ENCODE measurements at regions not wholly inside any gene's neighbourhood (a gene's known extent, or its start where the extent isn't known, plus 50 kb on each side); places are given as distances from the start of the nearest gene placed in this dataset.
"Not testable (repeated sequence)": the region's sequence is repeated elsewhere in the genome, so short reads cannot be mapped to it uniquely, and the experiment has no call there.

- H3K4me3 ChIP-seq (ENCODE audit: low read depth, low read length) = no peak overlapping the region
- TF ChIP-seq CTCF (IDR thresholded peaks at IDR 0.05; ENCODE audit: low read depth, low read length) = no peak
- TF ChIP-seq POLR2A (IDR thresholded peaks at IDR 0.05; ENCODE audit: extremely low read depth, insufficient read length) = no peak
- DNase-seq (ENCODE audit: low read depth) = no peak
Observed at GRCh38 chr13:104530741-104531140, 1464.5 kb upstream of the SLC10A2 start.

- no peak for TF ChIP-seq POLR2A (IDR thresholded peaks at IDR 0.05; ENCODE audit: extremely low read depth, insufficient read length)
- TF ChIP-seq CTCF (IDR thresholded peaks at IDR 0.05; ENCODE audit: low read depth, low read length) = no peak
- TF ChIP-seq MYC (IDR thresholded peaks at IDR 0.05; ENCODE audit: low read depth, low read length) = no peak
- TF ChIP-seq, protein P1, sequence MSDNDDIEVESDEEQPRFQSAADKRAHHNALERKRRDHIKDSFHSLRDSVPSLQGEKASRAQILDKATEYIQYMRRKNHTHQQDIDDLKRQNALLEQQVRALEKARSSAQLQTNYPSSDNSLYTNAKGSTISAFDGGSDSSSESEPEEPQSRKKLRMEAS (IDR thresholded peaks at IDR 0.05; ENCODE audit: low read depth, low read length) = no peak
- H3K4me3 ChIP-seq (ENCODE audit: low read depth, low read length) = no peak overlapping the region
- DNase-seq (ENCODE audit: low read depth) = no peak
Observed at GRCh38 chr13:104526561-104526960, 1460.3 kb upstream of the SLC10A2 start.

DNA sequence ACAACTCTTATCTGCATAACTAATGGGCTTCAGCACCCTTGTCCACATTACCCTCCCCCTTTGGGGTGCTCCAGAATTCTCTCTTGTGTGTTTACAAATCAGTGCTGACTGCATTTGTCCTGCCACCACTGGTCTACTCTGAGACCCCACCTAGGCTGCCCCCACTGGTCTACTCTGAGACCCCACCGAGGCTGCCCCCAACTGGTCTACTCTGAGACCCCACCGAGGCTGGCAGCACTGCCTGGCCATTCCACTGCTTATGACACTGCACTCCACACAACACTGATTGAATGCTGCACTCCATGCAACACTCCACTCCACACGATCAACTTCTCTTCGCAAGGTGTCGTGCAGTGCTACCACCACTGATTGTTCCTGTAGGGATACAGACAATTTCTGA lies 1459.2 kb upstream of the SLC10A2 start:
- no peak overlapping the region for H3K4me3 ChIP-seq (ENCODE audit: low read depth, low read length)
- no peak for DNase-seq (ENCODE audit: low read depth)
- TF ChIP-seq, protein P1 (IDR thresholded peaks at IDR 0.05; ENCODE audit: low read depth, low read length) = no peak
- no peak for TF ChIP-seq CTCF (IDR thresholded peaks at IDR 0.05; ENCODE audit: low read depth, low read length)
- TF ChIP-seq POLR2A (IDR thresholded peaks at IDR 0.05; ENCODE audit: extremely low read depth, insufficient read length) = no peak
- TF ChIP-seq MYC (IDR thresholded peaks at IDR 0.05; ENCODE audit: low read depth, low read length) = no peak

DNA sequence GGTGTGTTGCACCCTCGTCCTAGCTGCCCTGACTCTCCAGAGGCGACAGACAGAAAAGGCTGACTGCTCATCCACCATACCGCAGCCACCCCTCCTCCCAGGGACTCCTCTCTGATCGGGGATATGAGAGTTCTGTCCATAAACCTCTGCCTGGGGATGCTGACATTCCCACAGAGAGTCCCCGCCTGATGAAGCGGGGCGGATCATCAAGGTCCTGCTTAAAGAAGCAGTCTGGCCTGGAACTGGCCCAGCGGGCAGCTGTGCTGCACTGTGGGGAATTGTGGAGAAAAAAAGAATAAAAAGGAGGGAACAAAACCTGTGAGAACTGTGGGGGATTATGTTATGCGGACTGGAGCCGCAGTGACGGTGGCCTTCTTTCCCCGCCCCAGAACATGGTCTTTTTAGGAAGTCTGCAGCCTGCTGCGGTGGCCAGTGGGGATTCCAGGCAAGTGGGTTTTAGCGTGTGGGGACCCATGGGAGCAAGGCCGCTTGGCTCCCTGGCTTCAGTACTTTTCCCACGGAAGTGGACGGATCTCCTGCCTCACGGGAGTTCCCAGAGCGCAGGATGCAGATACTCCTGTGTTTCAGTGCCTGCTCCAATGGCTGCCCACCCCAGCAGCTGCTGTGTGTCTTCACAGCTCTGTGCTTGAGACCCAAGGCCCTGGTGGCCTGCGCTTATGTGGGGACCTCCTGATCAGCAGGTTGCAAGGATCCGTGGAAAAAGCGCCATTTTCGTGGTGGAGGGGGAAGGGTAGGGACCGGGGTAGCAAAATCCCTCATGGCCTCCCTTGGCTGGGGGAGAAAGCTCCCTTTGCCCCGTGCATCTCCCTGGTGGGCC lies 1456.2 kb upstream of the SLC10A2 start:
- TF ChIP-seq CTCF (IDR thresholded peaks at IDR 0.05; ENCODE audit: low read depth, low read length) = no peak
- TF ChIP-seq MYC (IDR thresholded peaks at IDR 0.05; ENCODE audit: low read depth, low read length) = no peak
- no peak for TF ChIP-seq POLR2A (IDR thresholded peaks at IDR 0.05; ENCODE audit: extremely low read depth, insufficient read length)
- TF ChIP-seq, protein P1 (IDR thresholded peaks at IDR 0.05; ENCODE audit: low read depth, low read length) = no peak
- DNase-seq (ENCODE audit: low read depth) = no peak
- no peak overlapping the region for H3K4me3 ChIP-seq (ENCODE audit: low read depth, low read length)

DNA sequence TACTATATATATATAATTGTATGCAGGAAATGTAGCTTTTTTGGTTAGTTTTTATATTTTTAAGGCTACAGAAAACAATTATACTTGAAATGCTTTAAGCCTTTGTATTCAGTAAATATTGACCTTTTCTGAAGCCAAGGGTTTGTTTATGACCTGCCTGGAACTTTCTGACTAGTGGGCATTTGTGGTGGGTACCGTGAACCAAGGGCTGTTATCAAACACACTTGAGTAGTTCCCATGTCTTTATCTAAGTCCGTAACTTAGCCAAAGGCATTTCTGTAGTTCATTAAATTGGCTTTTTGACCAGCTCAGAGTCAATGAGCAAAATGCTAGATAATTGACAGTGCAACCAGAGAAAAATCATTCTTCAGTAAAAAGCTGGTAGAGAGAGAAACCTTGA lies 1444.2 kb upstream of the SLC10A2 start:
- no peak overlapping the region for H3K4me3 ChIP-seq (ENCODE audit: low read depth, low read length)
- TF ChIP-seq, protein P1 (IDR thresholded peaks at IDR 0.05; ENCODE audit: low read depth, low read length) = no peak
- no peak for DNase-seq (ENCODE audit: low read depth)

GRCh38 chr13:104493502-104493901 lies 1427.3 kb upstream of the SLC10A2 start:
- DNase-seq (ENCODE audit: low read depth); H3K4me3 ChIP-seq (ENCODE audit: low read depth, low read length): not testable (repeated sequence)

DNA sequence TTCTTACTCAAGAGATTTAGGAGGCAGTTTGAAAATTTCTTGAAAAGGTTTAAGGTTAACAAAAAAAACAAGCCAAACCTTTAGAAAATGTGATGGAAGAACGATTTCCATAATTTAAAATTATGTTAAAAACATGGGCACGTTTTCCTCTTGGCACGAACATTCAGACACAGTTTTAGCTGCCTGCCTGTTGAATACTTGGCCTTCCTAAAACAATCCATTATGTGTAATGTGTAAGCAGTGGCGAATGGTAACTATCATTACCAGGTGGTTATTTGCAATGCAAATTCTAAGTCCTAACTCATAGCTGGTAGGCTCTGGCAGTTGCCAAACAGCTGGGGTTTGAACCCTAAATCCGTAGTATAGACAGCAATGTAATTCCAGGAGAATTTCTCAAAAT lies 1425.7 kb upstream of the SLC10A2 start:
- TF ChIP-seq CTCF (IDR thresholded peaks at IDR 0.05; ENCODE audit: low read depth, low read length) = no peak
- no peak for TF ChIP-seq POLR2A (IDR thresholded peaks at IDR 0.05; ENCODE audit: extremely low read depth, insufficient read length)
- TF ChIP-seq MYC (IDR thresholded peaks at IDR 0.05; ENCODE audit: low read depth, low read length) = no peak
- TF ChIP-seq, protein P1 (IDR thresholded peaks at IDR 0.05; ENCODE audit: low read depth, low read length) = no peak
- DNase-seq (ENCODE audit: low read depth) = no peak
- no peak overlapping the region for H3K4me3 ChIP-seq (ENCODE audit: low read depth, low read length)

Data from NB4 (cell line).